CD4-positive, alpha-beta T cell (primary cell): ENCODE measurements at regions not wholly inside any gene's neighbourhood (a gene's known extent, or its start where the extent isn't known, plus 50 kb on each side); places are given as distances from the start of the nearest gene placed in this dataset.

ENCODE experiments used
- ATAC-seq: fragments of 200-7000 bp; cut with Tn5 transposase; one replicate; pipeline ENCODE4 v1.10.0; 2022; ENCODE audit warnings: mild to moderate bottlenecking; ENCODE audit not compliant: poor library complexity
- CTCF ChIA-PET: fragments of 350-600 bp; sonication (Branson Sonifier 250); formaldehyde crosslinking; loops from one replicate; lab custom pipeline; 2021; ENCODE audit warnings: antibody characterized with exemption, inconsistent platforms; lab: Charles Lee
- POLR2A ChIA-PET: fragments of 350-600 bp; sonication (Branson Sonifier 250); formaldehyde crosslinking; loops from one replicate; lab custom pipeline; 2021; ENCODE audit warnings: antibody characterized with exemption, inconsistent platforms; lab: Charles Lee
- DNase-seq, 14 experiments: peaks; one replicate each; pipeline ENCODE4 v3.0.0-alpha.2; 2013 to 2020; ENCODE audit warnings: mixed read lengths in 2 of 14
- H3K27ac ChIP-seq, 2 donors: one replicate each; pipeline versions ENCODE4 v1.5.1 to v1.7.0; 2013; ENCODE audit warnings: low read length in 2 of 2, low read depth in 1 of 2, mild to moderate bottlenecking in 1 of 2
- H3K27me3 ChIP-seq, 2 experiments: 1 replicate in 1 of 2; 2 replicates in 1 of 2; pipeline versions ENCODE4 v1.6.1 to v1.7.0; 2013; ENCODE audit warnings: low read length in 2 of 2, control low read depth in 1 of 2, mild to moderate bottlenecking in 1 of 2, moderate library complexity in 1 of 2; ENCODE audit not compliant: insufficient read depth in 2 of 2, control insufficient read depth in 1 of 2
- H3K36me3 ChIP-seq: one replicate; pipeline ENCODE4 v1.6.1; 2013; ENCODE audit warnings: low read length, control low read depth; ENCODE audit not compliant: insufficient read depth
- H3K4me1 ChIP-seq: one replicate; pipeline ENCODE4 v1.6.1; 2013; ENCODE audit warnings: low read length, control low read depth; ENCODE audit not compliant: insufficient read depth
- H3K4me3 ChIP-seq: one replicate; pipeline ENCODE4 v1.5.1; 2013; ENCODE audit warnings: mild to moderate bottlenecking, low read length, moderate library complexity
- H3K9me3 ChIP-seq, 2 experiments: 1 replicate in 1 of 2; 2 replicates in 1 of 2; pipeline versions ENCODE4 v1.6.1 to v1.7.0; 2013; ENCODE audit warnings: low read length in 2 of 2, mild to moderate bottlenecking in 2 of 2, control low read depth in 1 of 2, moderate library complexity in 1 of 2; ENCODE audit not compliant: control insufficient read depth in 1 of 2, insufficient read depth in 1 of 2
- H3K27ac Mint-ChIP-seq: one replicate; pipeline ENCODE4 v1.8.0; 2020; ENCODE audit warnings: mixed read lengths
- H3K27me3 Mint-ChIP-seq: one replicate; pipeline ENCODE4 v1.8.0; 2021; ENCODE audit warnings: mixed read lengths
- H3K36me3 Mint-ChIP-seq: one replicate; pipeline ENCODE4 v1.8.0; 2021; ENCODE audit warnings: low read depth, mixed read lengths
- H3K4me1 Mint-ChIP-seq: one replicate; pipeline ENCODE4 v1.8.0; 2021; ENCODE audit warnings: low read depth, mixed read lengths
- H3K4me3 Mint-ChIP-seq: one replicate; pipeline ENCODE4 v1.8.0; 2020; ENCODE audit warnings: mild to moderate bottlenecking, mixed read lengths
- H3K9me3 Mint-ChIP-seq: one replicate; pipeline ENCODE4 v1.8.0; 2020; ENCODE audit warnings: mixed read lengths
- CTCF ChIP-seq: fragments of 200-600 bp; IDR thresholded peaks from one replicate; pipeline ENCODE4 v1.8.0; 2022; ENCODE audit warnings: antibody characterized with exemption, mild to moderate bottlenecking
- intact Hi-C, 2 experiments: fragments of 100-400 bp; cut with DNase I in 1 of 2; cut with micrococcal nuclease in 1 of 2; formaldehyde crosslinking; loops; one replicate each; pipeline versions ENCODE4 v1.15.1 to v1.9.0; 2023 to 2025; cut with DNase I, micrococcal nuclease

GRCh38 chr12:45580356-45580969, 149.0 kb upstream of the ARID2 start:
- Mint-ChIP-seq H3K9me3 (no peaks in the 10 kb centered on the region), H3K4me3 (no peak overlapping the region), H3K36me3 (no peaks in the 10 kb centered on the region), H3K4me1 (peaks cover 7% of the 10 kb centered on the region), H3K27me3 (no peaks in the 10 kb centered on the region), H3K27ac (no peak overlapping the region)
- H3K27ac ChIP-seq = no peak overlapping the region
- ChIA-PET POLR2A (no interaction called here), CTCF (no interaction called here)
- no peaks in the 10 kb centered on the region for H3K4me1 ChIP-seq
- ATAC-seq (no peak), DNase-seq (no peak)
- H3K9me3 ChIP-seq = peaks cover 0 to under 1% of the 10 kb centered on the region in 2 experiments
- H3K27me3 ChIP-seq = no peaks in the 10 kb centered on the region
- no peaks in the 10 kb centered on the region for H3K36me3 ChIP-seq
- intact Hi-C loops = no loop called here
- no peak overlapping the region for H3K4me3 ChIP-seq
- TF ChIP-seq CTCF = no peak

DNA sequence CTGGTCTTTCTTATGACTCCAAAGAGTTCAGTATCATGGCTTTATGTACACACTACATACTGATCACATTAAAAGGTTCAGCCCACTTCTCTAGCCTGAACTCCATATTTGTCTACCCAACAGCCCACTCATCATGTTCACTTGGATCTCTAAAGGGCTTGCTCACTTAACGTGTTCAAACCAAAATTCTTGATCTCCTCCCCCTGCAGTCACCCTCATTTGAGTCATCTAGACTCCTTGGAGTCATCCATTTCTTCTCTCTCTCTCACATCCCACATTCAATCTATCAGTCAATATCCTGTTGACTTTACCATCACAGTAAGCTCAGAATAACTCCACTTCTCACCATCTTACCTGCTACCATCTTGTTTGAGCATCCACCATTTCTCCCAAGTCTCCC, 148.4 kb upstream of the ARID2 start:
- Mint-ChIP-seq H3K4me3 (no peak overlapping the region), H3K27ac (no peak overlapping the region), H3K27me3 (no peaks in the 10 kb centered on the region), H3K9me3 (no peaks in the 10 kb centered on the region), H3K4me1 (peaks cover 3% of the 10 kb centered on the region), H3K36me3 (no peaks in the 10 kb centered on the region)
- Histone ChIP-seq H3K36me3 (no peaks in the 10 kb centered on the region), H3K27ac (no peak overlapping the region), H3K9me3 (peaks cover 0 to 4% of the 10 kb centered on the region in 2 experiments), H3K4me3 (no peak overlapping the region), H3K27me3 (no peaks in the 10 kb centered on the region), H3K4me1 (no peaks in the 10 kb centered on the region)
- no peak for TF ChIP-seq CTCF
- CTCF ChIA-PET = no interaction called here
- POLR2A ChIA-PET = no interaction called here
- ATAC-seq = no peak
- no peak for DNase-seq
- intact Hi-C loops = no loop called here

DNA sequence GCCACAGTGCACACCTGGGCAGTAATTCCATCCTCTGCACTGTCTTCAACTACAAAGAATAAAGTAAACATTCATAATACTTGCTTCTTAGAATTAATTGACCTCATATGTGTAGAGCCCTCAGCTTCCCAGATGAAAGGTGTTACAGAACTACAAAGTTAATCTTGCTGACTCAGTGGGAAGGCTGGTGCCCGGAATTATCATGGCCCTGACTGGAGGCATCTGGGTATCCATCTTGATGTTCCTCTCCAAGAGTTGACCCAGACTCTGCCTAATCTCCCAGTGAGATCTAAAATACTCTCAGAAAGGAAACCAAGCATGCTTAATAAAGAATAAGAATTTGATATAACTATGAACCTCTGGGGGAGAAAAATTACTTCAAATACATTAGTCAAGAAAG, 147.0 kb upstream of the ARID2 start:
- Histone ChIP-seq H3K27ac (no peak overlapping the region), H3K27me3 (no peaks in the 10 kb centered on the region), H3K9me3 (peaks cover 0 to 9% of the 10 kb centered on the region in 2 experiments), H3K4me1 (no peaks in the 10 kb centered on the region), H3K4me3 (no peak overlapping the region), H3K36me3 (no peaks in the 10 kb centered on the region)
- Mint-ChIP-seq H3K36me3 (no peaks in the 10 kb centered on the region), H3K27ac (no peak overlapping the region), H3K9me3 (no peaks in the 10 kb centered on the region), H3K4me1 (no peaks in the 10 kb centered on the region), H3K4me3 (no peak overlapping the region), H3K27me3 (no peaks in the 10 kb centered on the region)
- no peak for TF ChIP-seq CTCF
- intact Hi-C loops = no loop called here
- POLR2A ChIA-PET = interaction anchor here (0.5 kb wide), 1 partner anchor 311 kb away, joined by 3 read pairs; no protein-coding TSS in a partner anchor
- no peak for ATAC-seq
- no peak for DNase-seq
- CTCF ChIA-PET = no interaction called here
